ENCODE measurements at regions not wholly inside any gene's neighbourhood (a gene's known extent, or its start where the extent isn't known, plus 50 kb on each side); places are given as distances from the start of the nearest gene placed in this dataset.

DNA sequence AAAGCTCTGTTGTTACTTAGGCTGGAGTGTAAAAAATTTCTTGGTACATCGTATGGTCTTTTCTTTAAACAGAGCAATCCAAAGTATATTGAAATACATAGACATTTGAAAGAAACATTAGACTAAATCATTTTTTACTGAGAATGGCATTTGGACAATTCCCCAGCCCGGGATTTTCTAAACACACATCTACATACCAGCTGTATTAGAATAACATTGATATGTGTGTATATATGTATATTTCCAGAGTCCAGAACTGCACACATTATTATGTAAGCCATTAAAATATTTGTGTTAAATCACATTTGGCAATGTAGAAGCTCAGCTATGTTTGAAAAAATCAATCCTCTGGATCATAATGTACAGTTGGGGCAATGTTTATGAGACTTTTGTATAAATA is 1853.6 kb upstream of the LRRTM1 start:
- no peak overlapping the region for H3K4me3 ChIP-seq (ENCODE audit: low read depth in 2 of 2, low read length in 2 of 2)
- H3K9me3 ChIP-seq (ENCODE audit: control insufficient read depth, insufficient read depth, low read depth, low read length) = no peaks in the 10 kb centered on the region
- intact Hi-C loops (cut with micrococcal nuclease; ENCODE audit: unreplicated experiment) = no loop called here
- in situ Hi-C loops (cut with HindIII; ENCODE audit: low pct_unique_long_range_greater_than_20kb, low sequenced_read_pairs) = no loop called here
- no peaks in the 10 kb centered on the region for H3K36me3 ChIP-seq (ENCODE audit: control insufficient read depth, insufficient read depth, low read length)
- H3K4me1 ChIP-seq (ENCODE audit: control insufficient read depth, insufficient read depth, low read length) = no peaks in the 10 kb centered on the region
- POLR2A ChIA-PET = no interaction called here
- TF ChIP-seq TCF7L2 (IDR thresholded peaks at IDR 0.05; ENCODE audit: low read depth, low read length) (no peak), REST (IDR thresholded peaks at IDR 0.05; ENCODE audit: insufficient read depth in 1 of 2, low read depth in 2 of 2, low read length in 1 of 2) (no peak), CTCF (IDR thresholded peaks at IDR 0.05) (no peak), SIN3A (IDR thresholded peaks at IDR 0.05; ENCODE audit: borderline replicate concordance, insufficient read depth, low read depth, low read length) (no peak), POLR2AphosphoS5 (IDR thresholded peaks at IDR 0.05; ENCODE audit: low read depth, low read length) (no peak)
- no peak overlapping the region for H3K27ac ChIP-seq (ENCODE audit: low read length)
- DNase-seq (ENCODE audit: low read depth, low spot score) (no peak), ATAC-seq (no peak)
- CTCF ChIA-PET = no interaction called here
- no peaks in the 10 kb centered on the region for H3K27me3 ChIP-seq (ENCODE audit: control insufficient read depth, insufficient read depth, low read length)
- no TSS peak for BruUV-seq (replicated peaks)

- Histone ChIP-seq H3K9me3 (ENCODE audit: control insufficient read depth, insufficient read depth, low read depth, low read length) (no peaks in the 10 kb centered on the region), H3K4me1 (ENCODE audit: control insufficient read depth, insufficient read depth, low read length) (no peaks in the 10 kb centered on the region), H3K27ac (ENCODE audit: low read length) (no peak overlapping the region), H3K27me3 (ENCODE audit: control insufficient read depth, insufficient read depth, low read length) (no peaks in the 10 kb centered on the region), H3K36me3 (ENCODE audit: control insufficient read depth, insufficient read depth, low read length) (no peaks in the 10 kb centered on the region), H3K4me3 (ENCODE audit: low read depth in 2 of 2, low read length in 2 of 2) (no peak overlapping the region)
- no peak for TF ChIP-seq CTCF (IDR thresholded peaks at IDR 0.05)
- no peak for TF ChIP-seq TCF7L2 (IDR thresholded peaks at IDR 0.05; ENCODE audit: low read depth, low read length)
- TF ChIP-seq POLR2AphosphoS5 (IDR thresholded peaks at IDR 0.05; ENCODE audit: low read depth, low read length) = no peak
- TF ChIP-seq SIN3A (IDR thresholded peaks at IDR 0.05; ENCODE audit: borderline replicate concordance, insufficient read depth, low read depth, low read length) = no peak
- no peak for TF ChIP-seq REST (IDR thresholded peaks at IDR 0.05; ENCODE audit: insufficient read depth in 1 of 2, low read depth in 2 of 2, low read length in 1 of 2)
- no peak for DNase-seq (ENCODE audit: low read depth, low spot score)
- no peak for ATAC-seq
- no TSS peak for BruUV-seq (replicated peaks)
- ChIA-PET CTCF (no interaction called here), POLR2A (no interaction called here)
- intact Hi-C loops (cut with micrococcal nuclease; ENCODE audit: unreplicated experiment) (no loop called here), in situ Hi-C loops (cut with HindIII; ENCODE audit: low pct_unique_long_range_greater_than_20kb, low sequenced_read_pairs) (no loop called here)
Measured at GRCh38 chr2:82155469-82155868, 1850.9 kb upstream of the LRRTM1 start.

Data from Panc1 (cell line).